Panc1 (cell line): ENCODE measurements at regions not wholly inside any gene's neighbourhood (a gene's known extent, or its start where the extent isn't known, plus 50 kb on each side); places are given as distances from the start of the nearest gene placed in this dataset.

Source experiments
- ATAC-seq: fragments of 200-7000 bp; cut with Tn5 transposase; 2 replicates; pipeline ENCODE4 v1.9.1; 2020; ENCODE audit warnings: mild to moderate bottlenecking, moderate library complexity
- BruUV-seq: library from RNA; stranded (reverse); fragments of 400-500 nt; replicated peaks from 2 replicates; lab custom pipeline; 2021; lab: Mats Ljungman, UMichigan
- CTCF ChIA-PET: fragments of 300-600 bp; sonication (Branson Sonifier 250); formaldehyde crosslinking; loops from one replicate; lab custom pipeline; 2022; ENCODE audit warnings: antibody characterized with exemption; lab: Charles Lee
- POLR2A ChIA-PET: fragments of 300-600 bp; sonication (Branson Sonifier 250); formaldehyde crosslinking; loops from one replicate; lab custom pipeline; 2022; ENCODE audit warnings: antibody characterized with exemption; lab: Charles Lee
- DNase-seq: peaks from one replicate; pipeline ENCODE4 v3.0.0-alpha.2; 2010; ENCODE audit warnings: low read depth, low spot score
- H3K27ac ChIP-seq: 2 replicates; pipeline ENCODE4 v1.5.1; 2011; ENCODE audit warnings: mild to moderate bottlenecking, low read length, inconsistent platforms
- H3K27me3 ChIP-seq: fragments of 200-500 bp; sonication (Bioruptor generic); 2 replicates; pipeline ENCODE4 v1.6.0; 2014; ENCODE audit warnings: low read length, inconsistent platforms; ENCODE audit not compliant: control insufficient read depth, insufficient read depth
- H3K36me3 ChIP-seq: fragments of 200-500 bp; sonication (Bioruptor generic); 2 replicates; pipeline ENCODE4 v1.5.1; 2014; ENCODE audit warnings: inconsistent platforms, mild to moderate bottlenecking, low read length, moderate library complexity; ENCODE audit not compliant: control insufficient read depth, insufficient read depth
- H3K4me1 ChIP-seq: 2 replicates; pipeline ENCODE4 v1.5.1; 2011; ENCODE audit warnings: inconsistent platforms, mild to moderate bottlenecking, low read length, moderate library complexity; ENCODE audit not compliant: control insufficient read depth, insufficient read depth
- H3K4me3 ChIP-seq, 2 experiments: 2 replicates each; pipeline ENCODE4 v1.5.1; 2011 to 2012; ENCODE audit warnings: low read depth in 2 of 2, low read length in 2 of 2, mild to moderate bottlenecking in 2 of 2, inconsistent platforms in 1 of 2, moderate library complexity in 1 of 2
- H3K9me3 ChIP-seq: fragments of 200-500 bp; sonication (Bioruptor generic); 2 replicates; pipeline ENCODE4 v1.5.1; 2014; ENCODE audit warnings: low read depth, mild to moderate bottlenecking, inconsistent platforms, low read length, moderate library complexity; ENCODE audit not compliant: control insufficient read depth, insufficient read depth
- POLR2AphosphoS5 ChIP-seq: IDR thresholded peaks from 2 replicates; pipeline ENCODE4 v1.6.1; 2012; ENCODE audit warnings: mild to moderate bottlenecking, low read depth, low read length, moderate library complexity
- SIN3A ChIP-seq: IDR thresholded peaks from 2 replicates; pipeline ENCODE4 v1.6.1; 2012; ENCODE audit warnings: low read depth, mild to moderate bottlenecking, low read length, moderate library complexity, borderline replicate concordance; ENCODE audit not compliant: insufficient read depth
- TCF7L2 ChIP-seq: IDR thresholded peaks from 2 replicates; pipeline ENCODE4 v1.6.1; 2011; ENCODE audit warnings: mild to moderate bottlenecking, low read depth, low read length, inconsistent platforms
- in situ Hi-C: cut with HindIII; loops from 2 replicates; pipeline ENCODE4 v1.10.0; 2016; ENCODE audit warnings: low sequenced_read_pairs, low pct_unique_long_range_greater_than_20kb
- intact Hi-C: fragments of 100-400 bp; cut with micrococcal nuclease; formaldehyde crosslinking; loops from one replicate; pipeline ENCODE4 v1.10.0; 2022; ENCODE audit not compliant: unreplicated experiment
- TF ChIP-seq, protein P1 (sequence below): fragments of 450-650 bp; IDR thresholded peaks from 2 replicates; pipeline ENCODE4 v1.5.1; 2017; ENCODE audit warnings: mild to moderate bottlenecking
- TF ChIP-seq, protein P2 (sequence below), 2 experiments: IDR thresholded peaks; 2 replicates each; pipeline ENCODE4 v1.6.1; 2011 to 2012; ENCODE audit warnings: low read depth in 2 of 2, control low read depth in 1 of 2, low read length in 1 of 2, mild to moderate bottlenecking in 1 of 2, moderate library complexity in 1 of 2; ENCODE audit not compliant: insufficient read depth in 1 of 2

DNA sequence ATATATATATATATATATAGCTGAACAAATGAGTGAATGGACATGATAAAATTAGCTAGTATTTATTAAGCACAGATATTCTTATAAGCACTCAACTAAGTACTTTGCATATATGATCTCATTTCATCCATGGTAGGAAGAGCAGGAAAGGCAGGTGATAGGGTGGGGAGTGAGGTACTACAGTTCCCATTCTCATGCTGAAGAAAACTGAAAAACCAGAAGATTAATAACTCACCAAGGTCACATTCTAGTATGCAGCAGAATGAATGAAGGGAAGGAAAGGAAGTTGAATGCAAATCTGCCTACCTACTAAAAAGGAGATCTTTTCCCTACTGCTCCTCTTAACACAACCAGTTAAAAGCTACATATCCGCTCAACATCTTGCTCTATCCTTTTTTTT lies 298.1 kb upstream of the TMPO start:
- ATAC-seq: no peak
- intact Hi-C loops (no loop called here), in situ Hi-C loops (no loop called here)
- no peaks in the 10 kb centered on the region; the same call in 1 of the 2 replicates for H3K36me3 ChIP-seq
- no peak overlapping the region for H3K27ac ChIP-seq
- no peaks in the 10 kb centered on the region for H3K27me3 ChIP-seq
- no TSS peak for BruUV-seq
- TF ChIP-seq, protein P1, sequence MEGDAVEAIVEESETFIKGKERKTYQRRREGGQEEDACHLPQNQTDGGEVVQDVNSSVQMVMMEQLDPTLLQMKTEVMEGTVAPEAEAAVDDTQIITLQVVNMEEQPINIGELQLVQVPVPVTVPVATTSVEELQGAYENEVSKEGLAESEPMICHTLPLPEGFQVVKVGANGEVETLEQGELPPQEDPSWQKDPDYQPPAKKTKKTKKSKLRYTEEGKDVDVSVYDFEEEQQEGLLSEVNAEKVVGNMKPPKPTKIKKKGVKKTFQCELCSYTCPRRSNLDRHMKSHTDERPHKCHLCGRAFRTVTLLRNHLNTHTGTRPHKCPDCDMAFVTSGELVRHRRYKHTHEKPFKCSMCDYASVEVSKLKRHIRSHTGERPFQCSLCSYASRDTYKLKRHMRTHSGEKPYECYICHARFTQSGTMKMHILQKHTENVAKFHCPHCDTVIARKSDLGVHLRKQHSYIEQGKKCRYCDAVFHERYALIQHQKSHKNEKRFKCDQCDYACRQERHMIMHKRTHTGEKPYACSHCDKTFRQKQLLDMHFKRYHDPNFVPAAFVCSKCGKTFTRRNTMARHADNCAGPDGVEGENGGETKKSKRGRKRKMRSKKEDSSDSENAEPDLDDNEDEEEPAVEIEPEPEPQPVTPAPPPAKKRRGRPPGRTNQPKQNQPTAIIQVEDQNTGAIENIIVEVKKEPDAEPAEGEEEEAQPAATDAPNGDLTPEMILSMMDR: no peak
- TF ChIP-seq SIN3A (no peak), POLR2AphosphoS5 (no peak), TCF7L2 (no peak)
- TF ChIP-seq, protein P2, sequence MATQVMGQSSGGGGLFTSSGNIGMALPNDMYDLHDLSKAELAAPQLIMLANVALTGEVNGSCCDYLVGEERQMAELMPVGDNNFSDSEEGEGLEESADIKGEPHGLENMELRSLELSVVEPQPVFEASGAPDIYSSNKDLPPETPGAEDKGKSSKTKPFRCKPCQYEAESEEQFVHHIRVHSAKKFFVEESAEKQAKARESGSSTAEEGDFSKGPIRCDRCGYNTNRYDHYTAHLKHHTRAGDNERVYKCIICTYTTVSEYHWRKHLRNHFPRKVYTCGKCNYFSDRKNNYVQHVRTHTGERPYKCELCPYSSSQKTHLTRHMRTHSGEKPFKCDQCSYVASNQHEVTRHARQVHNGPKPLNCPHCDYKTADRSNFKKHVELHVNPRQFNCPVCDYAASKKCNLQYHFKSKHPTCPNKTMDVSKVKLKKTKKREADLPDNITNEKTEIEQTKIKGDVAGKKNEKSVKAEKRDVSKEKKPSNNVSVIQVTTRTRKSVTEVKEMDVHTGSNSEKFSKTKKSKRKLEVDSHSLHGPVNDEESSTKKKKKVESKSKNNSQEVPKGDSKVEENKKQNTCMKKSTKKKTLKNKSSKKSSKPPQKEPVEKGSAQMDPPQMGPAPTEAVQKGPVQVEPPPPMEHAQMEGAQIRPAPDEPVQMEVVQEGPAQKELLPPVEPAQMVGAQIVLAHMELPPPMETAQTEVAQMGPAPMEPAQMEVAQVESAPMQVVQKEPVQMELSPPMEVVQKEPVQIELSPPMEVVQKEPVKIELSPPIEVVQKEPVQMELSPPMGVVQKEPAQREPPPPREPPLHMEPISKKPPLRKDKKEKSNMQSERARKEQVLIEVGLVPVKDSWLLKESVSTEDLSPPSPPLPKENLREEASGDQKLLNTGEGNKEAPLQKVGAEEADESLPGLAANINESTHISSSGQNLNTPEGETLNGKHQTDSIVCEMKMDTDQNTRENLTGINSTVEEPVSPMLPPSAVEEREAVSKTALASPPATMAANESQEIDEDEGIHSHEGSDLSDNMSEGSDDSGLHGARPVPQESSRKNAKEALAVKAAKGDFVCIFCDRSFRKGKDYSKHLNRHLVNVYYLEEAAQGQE (IDR thresholded peaks at IDR 0.05; ENCODE audit: insufficient read depth in 1 of 2, low read depth in 2 of 2, low read length in 1 of 2): no peak
- H3K9me3 ChIP-seq: no peaks in the 10 kb centered on the region
- ChIA-PET CTCF (no interaction called here), POLR2A (no interaction called here)
- H3K4me3 ChIP-seq: no peak overlapping the region
- no peaks in the 10 kb centered on the region for H3K4me1 ChIP-seq
- no peak for DNase-seq

DNA sequence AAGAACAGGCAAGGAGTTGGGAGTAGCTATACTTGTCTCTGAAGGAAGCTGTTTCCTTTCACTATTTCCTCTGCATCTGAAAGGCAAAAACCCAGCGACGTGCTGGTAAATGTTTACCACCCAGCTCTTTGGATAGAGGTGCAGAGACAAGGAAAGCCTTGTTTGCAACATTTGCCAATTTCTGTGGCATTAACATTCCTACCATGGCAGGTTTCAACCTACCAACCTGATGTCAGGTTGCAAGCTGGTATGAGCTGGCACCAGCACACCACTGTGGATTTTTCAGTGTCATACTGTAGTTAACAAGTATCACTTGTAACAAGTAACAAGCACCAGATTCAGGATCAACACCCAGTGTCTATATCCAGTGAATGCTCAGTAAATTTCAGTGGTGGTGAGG lies 294.8 kb upstream of the TMPO start:
- Histone ChIP-seq H3K4me3 (no peak overlapping the region), H3K36me3 (no peaks in the 10 kb centered on the region; the same call in 1 of the 2 replicates), H3K4me1 (no peaks in the 10 kb centered on the region), H3K27ac (no peak overlapping the region), H3K27me3 (no peaks in the 10 kb centered on the region; the same call in 1 of the 2 replicates), H3K9me3 (no peaks in the 10 kb centered on the region)
- BruUV-seq: no TSS peak
- intact Hi-C loops: no loop called here
- in situ Hi-C loops: no loop called here
- DNase-seq: no peak
- ATAC-seq: no peak
- POLR2A ChIA-PET: no interaction called here
- TF ChIP-seq, protein P1: no peak
- no peak for TF ChIP-seq SIN3A
- CTCF ChIA-PET: no interaction called here
